Mesenchymal stem cell (in vitro differentiated cells and primary cell): ENCODE measurements at regions not wholly inside any gene's neighbourhood (a gene's known extent, or its start where the extent isn't known, plus 50 kb on each side); places are given as distances from the start of the nearest gene placed in this dataset.

ENCODE experiments used
- DNase-seq: peaks from one replicate; pipeline ENCODE4 v3.0.0-alpha.2; 2013
- H2AFZ ChIP-seq: one replicate; pipeline ENCODE4 v1.6.1; 2013; ENCODE audit warnings: low read depth, mild to moderate bottlenecking, control low read depth, inconsistent platforms, low read length, moderate library complexity
- H2AK5ac ChIP-seq: 2 replicates; pipeline ENCODE4 v1.6.1; 2013; ENCODE audit warnings: low read length, moderate library complexity, mild to moderate bottlenecking, inconsistent platforms; ENCODE audit not compliant: severe bottlenecking
- H2BK120ac ChIP-seq: one replicate; pipeline ENCODE4 v1.6.1; 2013; ENCODE audit warnings: low read depth, mild to moderate bottlenecking, inconsistent platforms, low read length, moderate library complexity
- H2BK12ac ChIP-seq, 2 experiments: one replicate each; pipeline ENCODE4 v1.6.1; 2013; ENCODE audit warnings: inconsistent platforms in 2 of 2, low read length in 2 of 2, mild to moderate bottlenecking in 2 of 2, moderate library complexity in 2 of 2, control low read depth in 1 of 2
- H2BK15ac ChIP-seq: one replicate; pipeline ENCODE4 v1.6.1; 2013; ENCODE audit warnings: mild to moderate bottlenecking, low read depth, inconsistent platforms; ENCODE audit not compliant: poor library complexity, severe bottlenecking
- H2BK5ac ChIP-seq: 2 replicates; pipeline ENCODE4 v1.6.1; 2013; ENCODE audit warnings: low read depth, mild to moderate bottlenecking, low read length, control low read depth, inconsistent platforms; ENCODE audit not compliant: poor library complexity, severe bottlenecking
- H3K14ac ChIP-seq, 2 experiments: one replicate each; pipeline ENCODE4 v1.6.1; 2013; ENCODE audit warnings: inconsistent platforms in 2 of 2, low read length in 2 of 2, control low read depth in 1 of 2, mild to moderate bottlenecking in 1 of 2, moderate library complexity in 1 of 2
- H3K18ac ChIP-seq, 2 experiments: one replicate each; pipeline ENCODE4 v1.6.1; 2013; ENCODE audit warnings: inconsistent platforms in 2 of 2, low read length in 2 of 2, control low read depth in 1 of 2, low read depth in 1 of 2, mild to moderate bottlenecking in 1 of 2
- H3K23ac ChIP-seq, 2 experiments: one replicate each; pipeline ENCODE4 v1.6.1; 2013; ENCODE audit warnings: inconsistent platforms in 2 of 2, low read length in 2 of 2, mild to moderate bottlenecking in 2 of 2, moderate library complexity in 2 of 2, control low read depth in 1 of 2
- H3K27ac ChIP-seq: 2 replicates; pipeline ENCODE4 v1.5.1; 2013; ENCODE audit warnings: mild to moderate bottlenecking, moderate library complexity, low read length, control low read depth, inconsistent platforms; ENCODE audit not compliant: poor library complexity, severe bottlenecking
- H3K27me3 ChIP-seq, 2 experiments: 2 replicates each; pipeline versions ENCODE4 v1.6.1 to v1.7.0; 2013; ENCODE audit warnings: low read length in 2 of 2, mild to moderate bottlenecking in 2 of 2, moderate library complexity in 2 of 2, control low read depth in 1 of 2, inconsistent platforms in 1 of 2; ENCODE audit not compliant: control insufficient read depth in 1 of 2, insufficient read depth in 1 of 2
- H3K36me3 ChIP-seq, 2 experiments: 2 replicates each; pipeline versions ENCODE4 v1.6.1 to v1.7.0; 2013; ENCODE audit warnings: low read length in 2 of 2, control low read depth in 1 of 2, inconsistent platforms in 1 of 2, low read depth in 1 of 2, mild to moderate bottlenecking in 1 of 2; ENCODE audit not compliant: insufficient read depth in 2 of 2, control insufficient read depth in 1 of 2
- H3K4ac ChIP-seq, 2 experiments: one replicate each; pipeline ENCODE4 v1.6.1; 2013; ENCODE audit warnings: inconsistent platforms in 2 of 2, low read length in 2 of 2, mild to moderate bottlenecking in 2 of 2, moderate library complexity in 2 of 2, control low read depth in 1 of 2, low read depth in 1 of 2
- H3K4me1 ChIP-seq: 2 replicates; pipeline ENCODE4 v1.6.1; 2013; ENCODE audit warnings: low read depth, low read length, control low read depth; ENCODE audit not compliant: control insufficient read depth, insufficient read depth
- H3K4me2 ChIP-seq: 2 replicates; pipeline ENCODE4 v1.6.1; 2013; ENCODE audit warnings: low read length, mild to moderate bottlenecking, inconsistent platforms; ENCODE audit not compliant: poor library complexity, severe bottlenecking
- H3K4me3 ChIP-seq, 2 experiments: 2 replicates each; pipeline versions ENCODE4 v1.5.1 to v1.7.0; 2013; ENCODE audit warnings: low read length in 2 of 2, mild to moderate bottlenecking in 2 of 2, control low read depth in 1 of 2, low read depth in 1 of 2; ENCODE audit not compliant: insufficient read depth in 1 of 2
- H3K79me1 ChIP-seq: replicated peaks from 2 replicates; pipeline ENCODE4 v1.6.1; 2013; ENCODE audit warnings: mild to moderate bottlenecking, control low read depth, low read length, inconsistent platforms; ENCODE audit not compliant: poor library complexity, severe bottlenecking
- H3K9ac ChIP-seq: 2 replicates; pipeline ENCODE4 v1.7.0; 2013; ENCODE audit warnings: mild to moderate bottlenecking, low read length, moderate library complexity
- H3K9me3 ChIP-seq: 2 replicates; pipeline ENCODE4 v1.7.0; 2013; ENCODE audit warnings: mild to moderate bottlenecking, low read length; ENCODE audit not compliant: control insufficient read depth
- H4K8ac ChIP-seq: one replicate; pipeline ENCODE4 v1.6.1; 2013; ENCODE audit warnings: inconsistent platforms, mild to moderate bottlenecking, low read length, moderate library complexity
- H4K91ac ChIP-seq: one replicate; pipeline ENCODE4 v1.6.1; 2013; ENCODE audit warnings: mild to moderate bottlenecking, low read length, inconsistent platforms
- WGBS: methylation state at CpG from one replicate; pipeline ENCODE4 v1.1.7; 2013; ENCODE audit warnings: mixed read lengths; 5-methylcytosine and 5-hydroxymethylcytosine counted together

DNA sequence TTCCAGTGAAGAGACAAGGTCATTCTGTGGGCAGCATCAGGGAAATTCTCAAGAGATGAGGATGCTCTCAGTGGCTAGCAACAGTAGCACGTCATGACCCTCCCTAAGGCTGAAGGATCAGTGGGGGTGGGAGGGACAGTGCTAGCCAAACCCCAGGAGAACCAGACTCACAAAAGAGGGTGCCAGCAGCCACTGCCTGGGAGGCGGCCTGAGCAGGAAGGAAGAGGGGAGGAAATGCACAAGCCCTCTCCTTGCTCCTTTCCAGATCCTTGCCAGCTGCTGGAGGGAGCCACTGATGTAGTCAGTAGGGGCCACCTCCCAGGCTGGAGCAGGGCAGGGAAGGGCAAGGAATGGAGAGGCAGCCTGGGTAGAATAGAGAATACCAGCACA is 302.7 kb downstream of the RPS24 start:
- peak overlapping the region; percentile 8 for H2AK5ac ChIP-seq
- peak overlapping the region; percentile 69 for H2BK5ac ChIP-seq
- no peak overlapping the region for H3K4ac ChIP-seq
- peak overlapping the region; percentile 92 for H3K27ac ChIP-seq
- peak overlapping the region in 1 of 2 experiments; percentile 22 for H2BK12ac ChIP-seq
- no peak overlapping the region for H2BK120ac ChIP-seq
- peaks cover 32% of the 10 kb centered on the region for H3K4me1 ChIP-seq
- no peak overlapping the region for H3K14ac ChIP-seq
- no peaks in the 10 kb centered on the region for H3K9me3 ChIP-seq
- no peak overlapping the region for H4K8ac ChIP-seq
- H3K79me1 ChIP-seq = no peaks in the 10 kb centered on the region
- H3K4me3 ChIP-seq = no peak overlapping the region
- peak; percentile 87 for DNase-seq
- no peak overlapping the region for H2AFZ ChIP-seq
- WGBS = 22% methylated on average over 2 of the region's 2 CpGs
- H3K36me3 ChIP-seq = no peaks in the 10 kb centered on the region
- no peak overlapping the region for H3K4me2 ChIP-seq
- H2BK15ac ChIP-seq = no peak overlapping the region
- no peak overlapping the region for H3K23ac ChIP-seq
- H3K9ac ChIP-seq = peak overlapping the region; percentile 30
- H3K18ac ChIP-seq = peak overlapping the region in 1 of 2 experiments; percentile 16
- H4K91ac ChIP-seq = no peak overlapping the region
- H3K27me3 ChIP-seq = no peaks in the 10 kb centered on the region

DNA sequence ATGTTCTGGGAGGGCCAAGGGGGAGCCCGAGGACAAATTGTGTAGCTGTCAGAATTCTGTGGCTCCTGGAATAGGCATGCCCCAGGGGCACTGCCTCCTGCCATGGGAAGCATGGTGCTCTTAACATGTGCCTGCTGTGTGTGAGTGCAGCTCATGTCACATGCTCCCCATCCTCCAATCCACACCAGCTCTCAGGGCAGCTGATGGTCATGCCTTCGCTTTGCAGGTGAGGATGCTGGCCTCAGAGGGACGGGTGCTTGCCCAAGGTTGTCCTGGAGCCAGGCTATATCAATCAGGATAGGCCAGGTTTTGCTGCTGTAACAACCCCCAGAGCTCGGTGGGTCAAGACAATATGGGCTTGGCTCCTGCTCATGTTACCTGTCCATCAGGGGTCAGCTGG is 303.4 kb downstream of the RPS24 start:
- no peak overlapping the region for H2BK15ac ChIP-seq
- no peak overlapping the region for H2BK12ac ChIP-seq
- H2AK5ac ChIP-seq = peak overlapping the region; percentile 40
- no peak for DNase-seq
- no peaks in the 10 kb centered on the region for H3K79me1 ChIP-seq
- H3K23ac ChIP-seq = no peak overlapping the region
- no peak overlapping the region for H4K91ac ChIP-seq
- H3K9me3 ChIP-seq = no peaks in the 10 kb centered on the region
- H3K14ac ChIP-seq = no peak overlapping the region
- H3K4me3 ChIP-seq = no peak overlapping the region
- H3K18ac ChIP-seq = peak overlapping the region in 1 of 2 experiments; percentile 4
- H2AFZ ChIP-seq = no peak overlapping the region
- 68% methylated on average over 4 of the region's 4 CpGs for WGBS
- peak overlapping the region; percentile 92 for H3K27ac ChIP-seq
- no peak overlapping the region for H4K8ac ChIP-seq
- no peak overlapping the region for H2BK120ac ChIP-seq
- no peak overlapping the region for H3K4me2 ChIP-seq
- H3K4ac ChIP-seq = no peak overlapping the region
- H3K9ac ChIP-seq = peak overlapping the region; percentile 30
- no peak overlapping the region for H2BK5ac ChIP-seq
- H3K4me1 ChIP-seq = peaks cover 28% of the 10 kb centered on the region
- H3K27me3 ChIP-seq = no peaks in the 10 kb centered on the region
- no peaks in the 10 kb centered on the region for H3K36me3 ChIP-seq

DNA sequence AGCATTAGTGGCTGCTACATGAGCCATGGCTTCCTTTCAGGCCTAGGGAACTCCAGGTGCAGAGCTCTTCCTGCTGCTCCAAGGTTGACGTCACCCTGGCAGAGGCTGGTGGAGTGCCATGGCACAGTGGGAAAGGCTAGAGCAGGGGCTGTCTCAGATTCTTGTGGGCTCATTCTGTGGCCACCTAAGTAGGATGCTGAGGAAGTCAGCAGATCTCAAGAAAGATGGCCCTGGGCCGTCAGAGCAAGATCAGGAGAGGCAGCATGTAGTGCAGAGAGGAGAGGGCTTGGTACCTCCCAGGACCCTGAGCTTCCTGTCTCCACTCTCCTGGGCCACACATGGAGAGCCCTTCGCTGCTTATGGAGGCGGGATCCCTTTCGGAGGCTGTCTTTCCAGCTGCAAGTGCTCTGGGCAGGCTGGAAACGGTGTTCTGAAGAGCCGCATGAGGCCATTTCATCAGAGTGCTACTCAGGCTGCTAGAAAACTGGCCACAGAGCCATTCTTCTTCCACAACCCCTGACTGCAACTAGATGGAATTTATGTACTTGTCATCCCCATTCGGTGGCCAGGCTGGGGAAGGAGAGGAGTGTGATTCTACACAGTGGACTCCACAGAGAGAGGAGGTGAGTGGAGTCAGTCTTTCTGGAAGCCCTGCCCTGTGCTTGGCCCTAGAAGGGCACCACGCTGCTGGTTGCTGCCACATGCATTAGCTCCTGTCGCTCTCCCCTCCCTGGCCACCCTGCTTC is 304.2 kb downstream of the RPS24 start:
- H3K4me2 ChIP-seq = no peak overlapping the region
- no peak overlapping the region for H2BK120ac ChIP-seq
- H3K36me3 ChIP-seq = no peaks in the 10 kb centered on the region
- H2BK12ac ChIP-seq = no peak overlapping the region
- 82% methylated on average over 10 of the region's 10 CpGs for WGBS
- H3K4ac ChIP-seq = no peak overlapping the region
- H4K8ac ChIP-seq = no peak overlapping the region
- peaks cover 27% of the 10 kb centered on the region for H3K4me1 ChIP-seq
- H3K4me3 ChIP-seq = no peak overlapping the region
- no peak overlapping the region for H2AK5ac ChIP-seq
- no peak overlapping the region for H3K18ac ChIP-seq
- no peaks in the 10 kb centered on the region for H3K79me1 ChIP-seq
- peak overlapping the region in 1 of 2 experiments; percentile 6 for H3K14ac ChIP-seq
- DNase-seq = peak; percentile 29
- H2BK15ac ChIP-seq = no peak overlapping the region
- no peak overlapping the region for H2AFZ ChIP-seq
- H3K27ac ChIP-seq = no peak overlapping the region
- H3K27me3 ChIP-seq = no peaks in the 10 kb centered on the region
- H3K9ac ChIP-seq = no peak overlapping the region
- H3K9me3 ChIP-seq = no peaks in the 10 kb centered on the region
- H2BK5ac ChIP-seq = no peak overlapping the region
- H4K91ac ChIP-seq = no peak overlapping the region
- H3K23ac ChIP-seq = no peak overlapping the region

DNA sequence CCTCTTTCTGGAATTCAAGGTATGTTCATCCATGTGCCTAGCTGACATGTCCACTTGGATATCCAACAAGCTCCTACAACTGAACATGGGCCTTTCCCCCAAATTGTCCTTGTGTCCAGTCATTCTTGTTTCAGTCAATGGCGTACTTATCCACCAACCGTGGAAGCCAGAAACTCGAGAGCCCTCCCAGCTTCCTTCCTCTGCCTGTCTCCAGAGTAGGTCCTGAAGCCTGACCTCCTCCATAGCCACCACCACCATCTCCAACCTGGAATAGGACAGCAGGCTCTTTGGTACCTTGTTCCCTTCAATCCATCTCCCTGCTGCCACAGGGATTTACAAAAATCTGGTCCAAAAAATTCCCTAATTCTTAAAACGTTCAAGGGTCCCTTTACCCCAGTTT is 305.1 kb downstream of the RPS24 start:
- H4K91ac ChIP-seq = no peak overlapping the region

More for the DNA sequence above, 305.1 kb downstream of the RPS24 start:
- no peak for DNase-seq
- Histone ChIP-seq H3K14ac (no peak overlapping the region), H3K9me3 (no peaks in the 10 kb centered on the region), H3K9ac (no peak overlapping the region), H2BK15ac (no peak overlapping the region), H3K4ac (no peak overlapping the region), H2BK12ac (no peak overlapping the region), H3K18ac (no peak overlapping the region), H3K4me2 (no peak overlapping the region), H3K27me3 (no peaks in the 10 kb centered on the region), H3K27ac (no peak overlapping the region), H2AFZ (no peak overlapping the region), H4K8ac (no peak overlapping the region), H2AK5ac (no peak overlapping the region), H2BK5ac (no peak overlapping the region), H3K4me1 (peaks cover 25% of the 10 kb centered on the region), H2BK120ac (no peak overlapping the region), H3K23ac (no peak overlapping the region), H3K4me3 (no peak overlapping the region), H3K36me3 (no peaks in the 10 kb centered on the region), H3K79me1 (no peaks in the 10 kb centered on the region)
- WGBS = 95% methylated on average over 4 of the region's 4 CpGs
